Activated CD4-positive, alpha-beta T cell treated with anti-CD3 and anti-CD28 coated beads, Interleukin-2, amount 50 U/mL, for 1 hour (primary cell): ENCODE measurements at regions not wholly inside any gene's neighbourhood (a gene's known extent, or its start where the extent isn't known, plus 50 kb on each side); places are given as distances from the start of the nearest gene placed in this dataset.

Experiments
- DNase-seq: peaks from one replicate; pipeline ENCODE4 v3.0.0-alpha.2; 2020

GRCh38 chr22:49212466-49212865 is 615.2 kb downstream of the BRD1 start:
- no peak for DNase-seq

- DNase-seq: no peak
Measured at GRCh38 chr22:49212002-49212401, 615.7 kb downstream of the BRD1 start.

- no peak for DNase-seq
Measured at GRCh38 chr22:49211176-49211575, 616.5 kb downstream of the BRD1 start.

GRCh38 chr22:49210606-49211005 is 617.1 kb downstream of the BRD1 start:
- no peak for DNase-seq

DNA sequence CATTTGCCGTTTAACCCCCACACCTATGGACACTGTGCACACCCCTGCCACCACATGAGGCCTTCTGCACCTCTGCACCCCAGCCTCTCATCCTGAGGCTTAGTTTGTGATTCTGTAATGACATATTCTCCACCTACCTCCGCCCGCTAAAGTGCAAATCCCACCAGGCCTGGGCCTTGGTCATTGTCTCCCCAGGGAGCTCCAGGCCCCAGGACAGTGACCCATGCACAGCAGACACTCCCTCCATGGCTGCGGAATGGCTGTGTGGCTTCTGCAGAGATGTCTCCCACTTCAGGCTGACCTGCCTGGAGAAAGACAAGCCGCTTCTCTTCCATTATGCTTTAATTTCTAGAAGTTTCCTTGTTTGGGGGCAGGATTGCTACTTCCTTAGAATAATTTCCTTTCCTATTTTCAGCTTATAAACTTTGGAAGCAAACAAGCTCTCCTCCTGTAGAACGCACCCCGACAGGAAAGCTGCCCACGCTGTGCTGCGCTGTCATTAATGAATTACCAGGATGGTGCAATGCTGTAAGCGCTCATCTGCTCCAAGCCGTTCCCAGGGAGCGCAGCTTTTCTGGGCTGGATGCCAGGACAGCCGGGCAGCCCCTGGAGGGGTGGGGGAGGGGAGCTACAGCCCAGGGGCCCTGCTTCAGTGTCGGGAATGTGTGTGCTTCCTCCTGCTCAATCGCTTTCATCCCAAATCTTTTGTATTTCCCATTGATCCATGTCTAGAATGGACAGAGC is 618.0 kb downstream of the BRD1 start:
- no peak for DNase-seq

- no peak for DNase-seq
Measured at GRCh38 chr22:49208768-49209252, 618.9 kb downstream of the BRD1 start.

GRCh38 chr22:49208004-49208402 is 619.7 kb downstream of the BRD1 start:
- no peak for DNase-seq

DNA sequence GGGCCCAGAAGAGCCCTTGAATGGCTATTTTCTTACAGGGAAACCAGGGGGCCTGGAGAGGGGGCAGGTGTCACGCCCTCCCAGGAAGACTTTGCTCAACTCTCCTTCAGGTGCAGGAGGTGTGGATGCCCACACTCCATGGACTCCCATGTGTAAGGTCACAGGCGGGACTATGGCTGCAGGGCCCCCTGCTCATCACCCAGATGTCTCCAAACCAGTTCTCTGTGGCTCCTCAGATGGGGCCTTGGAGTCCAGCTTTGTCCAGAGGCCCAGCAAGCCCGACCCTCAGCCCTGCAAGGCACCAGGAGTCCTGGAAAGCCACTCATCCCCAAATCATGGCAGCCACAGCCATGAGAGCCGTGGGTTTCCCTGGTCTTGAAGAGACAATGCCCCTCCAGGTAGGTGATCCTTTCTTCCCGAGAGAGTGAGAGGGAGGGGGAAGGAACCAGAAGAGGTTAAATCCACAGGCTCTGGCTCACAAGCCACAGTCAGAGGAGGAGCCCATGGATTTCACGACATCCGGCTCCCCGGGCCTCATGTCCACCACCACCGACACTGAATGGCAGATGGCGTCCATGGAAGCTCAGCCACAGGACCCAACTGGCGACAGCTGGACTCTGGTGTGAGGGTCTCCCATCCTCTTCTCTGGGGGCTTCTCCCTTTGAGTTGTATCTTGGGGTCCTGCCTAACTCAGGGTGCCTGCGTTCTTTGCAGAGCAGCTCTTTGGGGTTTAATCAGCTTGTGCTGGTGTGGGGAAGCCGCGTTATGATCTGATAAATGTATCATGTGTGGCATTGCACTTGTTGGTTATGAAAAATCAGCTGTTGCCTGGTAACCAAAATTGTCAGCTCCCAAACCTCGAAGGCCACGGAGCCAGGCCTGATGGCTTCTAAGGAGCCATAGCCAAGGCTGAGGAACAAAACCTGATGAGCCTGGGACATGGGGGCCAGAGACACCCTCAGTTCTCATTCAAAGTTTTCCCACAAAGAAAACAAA is 620.4 kb downstream of the BRD1 start:
- no peak for DNase-seq

DNA sequence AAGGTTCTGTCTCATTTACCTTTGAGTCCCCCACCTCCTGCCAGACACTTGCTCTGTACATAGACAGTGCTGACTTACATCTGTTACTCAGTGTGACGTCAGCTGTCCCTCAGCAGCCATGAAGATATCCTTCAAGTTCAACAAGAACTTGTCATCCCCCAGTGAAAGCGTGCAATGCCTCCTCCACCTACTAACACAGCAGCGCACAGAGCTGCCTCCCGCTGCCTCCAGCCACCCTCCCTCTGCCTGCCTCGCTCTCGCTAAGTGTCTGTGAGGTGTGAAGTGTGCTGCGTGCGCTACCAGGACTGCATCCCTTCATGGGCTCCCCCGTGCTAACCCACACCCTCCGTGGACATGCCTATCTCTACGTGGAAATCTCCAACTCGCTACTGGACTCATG is 621.4 kb downstream of the BRD1 start:
- no peak for DNase-seq

- DNase-seq: no peak
Measured at GRCh38 chr22:49205483-49205800, 622.2 kb downstream of the BRD1 start.

- DNase-seq: no peak
Measured at GRCh38 chr22:49204599-49205482, 622.8 kb downstream of the BRD1 start.

DNA sequence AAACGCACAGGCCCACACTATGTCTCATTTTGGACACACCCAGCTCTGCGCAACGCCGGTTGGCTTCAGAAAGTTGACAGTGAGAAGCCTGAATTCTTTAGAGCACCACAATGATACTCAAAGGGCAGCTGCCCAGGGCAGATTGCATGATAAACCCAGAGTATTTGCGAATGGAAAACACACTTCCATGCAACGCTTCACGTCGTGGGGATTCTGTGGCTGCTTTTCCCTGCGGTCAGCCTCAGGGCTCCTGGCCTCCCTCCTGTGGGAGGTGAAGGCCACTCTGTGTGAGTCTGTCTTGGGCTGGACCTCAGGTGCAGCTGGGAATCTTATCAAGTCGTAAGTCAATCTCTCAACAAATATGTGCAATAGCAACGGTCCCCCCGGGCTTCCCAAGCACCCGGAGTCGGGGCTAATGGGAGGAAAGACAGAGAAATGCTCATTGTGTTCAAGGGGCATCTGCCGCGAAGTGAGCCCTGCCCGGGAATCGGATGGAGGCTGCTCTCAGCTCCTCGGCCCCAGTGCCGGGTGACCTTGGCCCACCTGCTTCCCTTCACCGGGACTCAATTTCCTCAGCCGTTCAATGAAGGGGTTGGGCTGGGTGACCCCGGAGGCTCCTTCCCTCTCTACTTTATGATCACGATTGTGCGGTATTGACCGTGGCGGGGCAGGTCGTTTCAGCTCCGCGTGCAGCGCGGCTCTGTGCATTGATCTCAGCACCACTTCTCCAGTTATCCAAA is 623.6 kb downstream of the BRD1 start:
- DNase-seq: no peak

- no peak for DNase-seq
Measured at GRCh38 chr22:49203091-49203858, 624.4 kb downstream of the BRD1 start.

DNA sequence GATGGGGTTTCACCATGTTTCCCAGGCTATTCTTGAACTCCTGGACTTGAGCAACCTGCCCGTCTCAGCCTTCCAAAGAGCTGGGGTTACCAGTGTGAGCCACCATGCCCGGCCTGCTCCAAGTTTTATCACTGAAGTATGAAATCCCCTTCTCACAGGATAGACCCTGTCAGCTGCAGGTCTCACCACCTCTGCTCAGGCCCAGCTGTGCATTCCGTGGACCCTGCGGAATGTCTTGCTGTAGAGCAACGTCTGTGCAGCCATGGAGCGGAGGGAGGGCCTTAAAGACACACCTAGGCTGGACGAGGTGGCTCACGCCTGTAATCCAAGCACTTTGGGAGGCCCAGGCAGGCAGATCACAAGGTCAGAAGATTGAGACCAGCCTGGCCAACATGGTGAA is 625.4 kb downstream of the BRD1 start:
- DNase-seq: no peak

GRCh38 chr22:49201046-49201970 is 626.4 kb downstream of the BRD1 start:
- no peak for DNase-seq

DNA sequence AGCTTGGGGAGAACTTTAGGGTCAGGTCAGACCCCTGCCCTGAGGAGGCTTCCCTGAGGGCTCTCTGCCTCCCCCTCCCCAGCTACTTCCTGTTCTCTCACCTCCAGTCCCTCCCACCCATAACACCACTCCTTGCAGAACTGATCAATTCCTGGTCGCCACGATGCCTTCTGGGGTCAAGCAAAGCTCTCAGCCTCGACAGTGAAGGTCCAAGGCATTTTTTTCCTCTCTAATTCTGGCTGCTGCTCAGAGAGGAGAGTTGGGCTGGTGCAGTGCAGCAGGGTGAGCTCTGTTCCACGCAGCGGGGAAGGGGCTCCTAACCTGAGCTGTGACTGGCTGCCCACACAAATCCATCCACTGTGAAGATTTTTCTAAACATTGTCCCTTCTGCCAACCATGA is 628.4 kb downstream of the BRD1 start:
- DNase-seq: no peak

GRCh38 chr22:49198705-49199084 is 629.0 kb downstream of the BRD1 start:
- no peak for DNase-seq

- DNase-seq: no peak
Measured at GRCh38 chr22:49197986-49198704, 629.5 kb downstream of the BRD1 start.

DNA sequence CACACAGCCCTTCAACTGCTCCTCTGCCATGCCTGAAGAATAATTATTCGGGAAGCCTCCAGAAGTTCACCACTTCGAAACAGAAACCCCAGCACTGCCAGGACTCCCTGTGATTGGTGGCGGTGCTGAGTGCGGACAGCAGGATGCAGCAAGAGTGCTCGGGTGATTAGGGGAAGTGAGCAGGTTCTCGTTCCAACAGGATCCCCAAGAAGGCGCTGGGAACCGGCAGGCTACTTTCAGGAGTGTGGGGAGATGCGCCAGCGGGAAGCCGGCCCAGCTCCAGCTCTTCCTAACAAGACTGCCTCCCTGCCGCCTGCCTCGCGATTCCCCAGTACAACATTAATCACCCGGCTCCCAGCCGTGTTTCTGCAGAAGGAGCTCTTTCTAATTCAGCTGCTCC is 630.2 kb downstream of the BRD1 start:
- DNase-seq: no peak

DNA sequence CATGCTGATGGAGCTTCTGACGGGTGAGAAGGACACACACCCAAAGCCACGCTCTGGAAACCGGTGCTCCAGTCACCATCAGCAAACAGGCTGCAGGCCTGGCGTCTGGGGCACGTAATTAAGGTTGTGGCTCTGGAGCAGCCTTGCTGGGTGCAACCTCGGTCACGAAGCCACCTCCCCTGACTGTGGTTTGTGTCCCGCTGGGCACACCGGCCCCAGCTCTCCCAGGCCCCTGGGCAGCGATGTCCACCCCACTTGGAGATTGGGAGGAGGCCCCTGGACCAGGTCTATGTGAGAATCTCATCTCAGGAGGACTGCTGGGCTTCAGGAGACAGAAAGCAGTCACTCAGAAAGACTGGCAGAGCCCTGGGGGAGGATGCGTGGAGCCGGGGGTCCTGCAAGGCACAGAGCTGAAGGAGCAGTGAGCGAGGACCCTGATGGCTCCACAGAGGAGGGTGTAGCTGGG is 631.6 kb downstream of the BRD1 start:
- DNase-seq: no peak
